HG03439 (cell line): ENCODE measurements at regions not wholly inside any gene's neighbourhood (a gene's known extent, or its start where the extent isn't known, plus 50 kb on each side); places are given as distances from the start of the nearest gene placed in this dataset.
"Not testable (repeated sequence)": the region's sequence is repeated elsewhere in the genome, so short reads cannot be mapped to it uniquely, and the experiment has no call there.

Source experiments
- ATAC-seq: cut with Tn5 transposase; IDR thresholded peaks from one replicate; pipeline ENCODE4 v1.9.1; 2021; ENCODE audit warnings: mild to moderate bottlenecking, moderate library complexity; ENCODE audit not compliant: unreplicated experiment

GRCh38 chr15:22303112-22303511 is 155.6 kb upstream of the GOLGA6L22 start:
- not testable (repeated sequence) for ATAC-seq
